Smooth muscle cell (in vitro differentiated cells): ENCODE measurements at regions not wholly inside any gene's neighbourhood (a gene's known extent, or its start where the extent isn't known, plus 50 kb on each side); places are given as distances from the start of the nearest gene placed in this dataset.

ENCODE experiments used
- DNase-seq: peaks from one replicate; lab custom pipeline; 2025; ENCODE audit not compliant: unreplicated experiment; lab: John Stamatoyannopoulos, UW
- H2AFZ ChIP-seq: fragments of 200-600 bp; sonication (generic); 2 replicates; pipeline ENCODE4 v1.6.0; 2016; ENCODE audit warnings: antibody characterized with exemption, low read depth, mild to moderate bottlenecking
- H3F3A ChIP-seq: fragments of 200-600 bp; sonication (generic); 2 replicates; pipeline ENCODE4 v1.6.0; 2017; ENCODE audit warnings: antibody characterized with exemption, low read depth
- H3K27ac ChIP-seq: fragments of 200-600 bp; sonication (generic); 2 replicates; pipeline ENCODE4 v1.5.1; 2016; ENCODE audit warnings: low read depth, mild to moderate bottlenecking
- H3K27me3 ChIP-seq: fragments of 200-600 bp; sonication (generic); 2 replicates; pipeline ENCODE4 v1.6.1; 2016; ENCODE audit warnings: low read depth, mild to moderate bottlenecking
- H3K36me3 ChIP-seq: fragments of 200-600 bp; sonication (generic); 2 replicates; pipeline ENCODE4 v1.5.1; 2016; ENCODE audit warnings: low read depth
- H3K4me1 ChIP-seq: fragments of 200-600 bp; sonication (generic); 2 replicates; pipeline ENCODE4 v1.5.1; 2016; ENCODE audit warnings: low read depth
- H3K4me2 ChIP-seq: fragments of 200-600 bp; sonication (generic); 2 replicates; pipeline ENCODE4 v1.6.0; 2016; ENCODE audit warnings: mild to moderate bottlenecking
- H3K4me3 ChIP-seq: fragments of 200-600 bp; sonication (generic); 2 replicates; pipeline ENCODE4 v1.5.1; 2016; ENCODE audit warnings: mild to moderate bottlenecking
- H3K79me2 ChIP-seq: fragments of 200-600 bp; sonication (generic); 2 replicates; pipeline ENCODE4 v1.6.0; 2016; ENCODE audit warnings: low read depth, mild to moderate bottlenecking
- H3K9ac ChIP-seq: fragments of 200-600 bp; sonication (generic); 2 replicates; pipeline ENCODE4 v1.6.0; 2016; ENCODE audit warnings: low read depth
- H3K9me3 ChIP-seq: fragments of 200-600 bp; sonication (generic); replicated peaks from 2 replicates; pipeline ENCODE4 v1.5.1; 2016; ENCODE audit warnings: low read depth
- H4K20me1 ChIP-seq: fragments of 200-600 bp; sonication (generic); 2 replicates; pipeline ENCODE4 v1.6.0; 2016; ENCODE audit warnings: low read depth
- WGBS: methylation state at CpG from one replicate; pipeline ENCODE4 v1.1.7; 2016; ENCODE audit warnings: low lambda C conversion rate; 5-methylcytosine and 5-hydroxymethylcytosine counted together
- TF ChIP-seq, protein P1 (sequence below): fragments of 200-600 bp; sonication (generic); IDR thresholded peaks from 2 replicates; pipeline ENCODE4 v1.5.1; 2017; ENCODE audit warnings: borderline replicate concordance, mild to moderate bottlenecking, antibody characterized with exemption; ENCODE audit not compliant: insufficient read depth, poor library complexity, severe bottlenecking

- H3F3A ChIP-seq: no peaks in the 10 kb centered on the region
- H3K9me3 ChIP-seq: no peaks in the 10 kb centered on the region
- no peak overlapping the region for H3K27ac ChIP-seq
- H3K36me3 ChIP-seq: no peaks in the 10 kb centered on the region
- H3K4me2 ChIP-seq: no peak overlapping the region
- H3K9ac ChIP-seq: no peak overlapping the region
- 86% methylated on average over 5 of the region's 5 CpGs for WGBS
- H3K27me3 ChIP-seq: peaks cover 20% of the 10 kb centered on the region
- H4K20me1 ChIP-seq: no peaks in the 10 kb centered on the region
- TF ChIP-seq, protein P1, sequence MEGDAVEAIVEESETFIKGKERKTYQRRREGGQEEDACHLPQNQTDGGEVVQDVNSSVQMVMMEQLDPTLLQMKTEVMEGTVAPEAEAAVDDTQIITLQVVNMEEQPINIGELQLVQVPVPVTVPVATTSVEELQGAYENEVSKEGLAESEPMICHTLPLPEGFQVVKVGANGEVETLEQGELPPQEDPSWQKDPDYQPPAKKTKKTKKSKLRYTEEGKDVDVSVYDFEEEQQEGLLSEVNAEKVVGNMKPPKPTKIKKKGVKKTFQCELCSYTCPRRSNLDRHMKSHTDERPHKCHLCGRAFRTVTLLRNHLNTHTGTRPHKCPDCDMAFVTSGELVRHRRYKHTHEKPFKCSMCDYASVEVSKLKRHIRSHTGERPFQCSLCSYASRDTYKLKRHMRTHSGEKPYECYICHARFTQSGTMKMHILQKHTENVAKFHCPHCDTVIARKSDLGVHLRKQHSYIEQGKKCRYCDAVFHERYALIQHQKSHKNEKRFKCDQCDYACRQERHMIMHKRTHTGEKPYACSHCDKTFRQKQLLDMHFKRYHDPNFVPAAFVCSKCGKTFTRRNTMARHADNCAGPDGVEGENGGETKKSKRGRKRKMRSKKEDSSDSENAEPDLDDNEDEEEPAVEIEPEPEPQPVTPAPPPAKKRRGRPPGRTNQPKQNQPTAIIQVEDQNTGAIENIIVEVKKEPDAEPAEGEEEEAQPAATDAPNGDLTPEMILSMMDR: no peak
- no peak overlapping the region for H2AFZ ChIP-seq
- H3K4me3 ChIP-seq: no peak overlapping the region
- DNase-seq: no peak
- no peaks in the 10 kb centered on the region for H3K79me2 ChIP-seq
- no peaks in the 10 kb centered on the region for H3K4me1 ChIP-seq
These were observed 226.0 kb upstream of the KAZN start for GRCh38 chr1:14372526-14372925.

DNA sequence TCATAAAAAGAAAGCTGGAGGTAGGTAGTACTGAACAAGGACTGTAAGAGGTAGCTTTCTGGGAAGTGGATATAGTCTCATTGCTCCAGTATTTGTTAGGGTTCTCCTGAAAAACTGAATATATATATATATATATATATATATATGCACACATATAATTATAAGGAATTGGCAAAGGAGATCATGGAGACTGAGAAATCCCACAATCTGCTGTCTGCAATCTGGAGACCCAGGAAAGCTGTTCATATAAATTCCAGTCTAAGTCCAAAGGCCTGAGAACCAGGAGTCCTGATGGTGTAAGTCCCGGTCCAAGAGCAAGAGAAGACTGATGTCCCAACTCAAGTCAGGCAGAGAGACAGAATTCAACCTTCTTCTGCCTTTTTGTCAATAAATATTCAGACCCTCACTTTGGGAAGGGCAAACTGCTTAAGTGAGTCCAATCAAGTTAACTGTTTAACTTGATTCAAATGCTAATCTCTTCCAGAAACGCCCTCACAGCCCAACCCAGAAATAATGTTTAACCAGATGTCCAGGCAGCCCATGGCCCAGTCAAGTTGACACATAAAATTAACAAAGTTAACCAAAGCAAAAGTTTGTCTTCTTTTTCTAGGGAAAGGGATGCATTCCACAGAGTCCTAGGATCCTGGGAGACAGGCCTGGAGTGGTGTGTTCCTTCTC is 225.3 kb upstream of the KAZN start:
- no peaks in the 10 kb centered on the region for H3K36me3 ChIP-seq
- DNase-seq: no peak
- no peaks in the 10 kb centered on the region for H3K9me3 ChIP-seq
- TF ChIP-seq, protein P1: no peak
- no peak overlapping the region for H3K4me2 ChIP-seq
- no peak overlapping the region for H3K9ac ChIP-seq
- no peaks in the 10 kb centered on the region for H3K4me1 ChIP-seq
- no peaks in the 10 kb centered on the region for H3F3A ChIP-seq
- peaks cover 19% of the 10 kb centered on the region for H3K27me3 ChIP-seq
- no peak overlapping the region for H3K4me3 ChIP-seq
- no peaks in the 10 kb centered on the region for H4K20me1 ChIP-seq
- H2AFZ ChIP-seq: no peak overlapping the region
- WGBS: 72% methylated on average over 2 of the region's 2 CpGs
- no peaks in the 10 kb centered on the region for H3K79me2 ChIP-seq
- H3K27ac ChIP-seq: no peak overlapping the region

- Histone ChIP-seq H3K4me2 (no peak overlapping the region), H3F3A (no peaks in the 10 kb centered on the region), H3K27me3 (peaks cover under 1% of the 10 kb centered on the region), H3K9ac (no peak overlapping the region), H4K20me1 (no peaks in the 10 kb centered on the region), H3K79me2 (no peaks in the 10 kb centered on the region), H3K27ac (no peak overlapping the region), H2AFZ (no peak overlapping the region), H3K4me1 (no peaks in the 10 kb centered on the region), H3K4me3 (no peak overlapping the region), H3K9me3 (no peaks in the 10 kb centered on the region), H3K36me3 (no peaks in the 10 kb centered on the region)
- TF ChIP-seq, protein P1: no peak
- 91% methylated on average over 5 of the region's 5 CpGs for WGBS
- no peak for DNase-seq
These were observed 223.3 kb upstream of the KAZN start for GRCh38 chr1:14375226-14375625.

GRCh38 chr1:14377386-14377785 is 221.1 kb upstream of the KAZN start:
- Histone ChIP-seq H3K36me3 (no peaks in the 10 kb centered on the region), H3K27ac (no peak overlapping the region), H3K4me3 (no peak overlapping the region), H3F3A (no peaks in the 10 kb centered on the region), H3K9ac (no peak overlapping the region), H4K20me1 (no peaks in the 10 kb centered on the region), H3K4me1 (no peaks in the 10 kb centered on the region), H3K79me2 (no peaks in the 10 kb centered on the region), H3K27me3 (no peaks in the 10 kb centered on the region), H2AFZ (no peak overlapping the region), H3K4me2 (no peak overlapping the region), H3K9me3 (no peaks in the 10 kb centered on the region)
- 80% methylated on average over 5 of the region's 5 CpGs for WGBS
- TF ChIP-seq, protein P1: no peak
- DNase-seq: no peak
